HG03045 (cell line): ENCODE measurements at regions not wholly inside any gene's neighbourhood (a gene's known extent, or its start where the extent isn't known, plus 50 kb on each side); places are given as distances from the start of the nearest gene placed in this dataset.
A peak's percentile ranks its signal among the peaks of the same experiment; 100 is the strongest.

Source experiments
- ATAC-seq: cut with Tn5 transposase; IDR thresholded peaks from one replicate; pipeline ENCODE4 v1.9.1; 2021; ENCODE audit warnings: mild to moderate bottlenecking, moderate library complexity; ENCODE audit not compliant: unreplicated experiment

- ATAC-seq = no peak
These were observed 229.9 kb upstream of the MKLN1 start for GRCh38 chr7:131097662-131098376.

GRCh38 chr7:131098527-131098926 is 229.1 kb upstream of the MKLN1 start:
- no peak for ATAC-seq

- ATAC-seq = no peak
These were observed 227.2 kb upstream of the MKLN1 start for GRCh38 chr7:131100357-131101054.

DNA sequence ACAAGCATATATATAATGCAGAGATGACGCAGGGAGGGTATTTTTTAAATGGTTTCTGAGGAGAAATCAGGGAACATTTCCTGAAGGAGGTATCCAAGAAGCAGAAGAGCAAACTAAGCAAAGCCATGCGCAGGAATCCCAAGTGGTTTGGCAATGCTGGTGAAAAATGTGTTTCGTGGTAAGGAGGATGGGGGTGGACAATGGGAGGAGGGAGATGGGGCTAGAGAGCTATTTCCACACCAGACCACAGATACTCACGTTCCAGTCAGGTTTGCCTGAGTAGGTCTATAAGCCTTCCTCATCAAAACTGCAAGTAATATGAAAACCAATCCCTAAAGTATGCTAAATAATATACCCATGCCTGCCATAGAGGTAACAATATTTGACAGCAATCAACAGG is 223.7 kb upstream of the MKLN1 start:
- ATAC-seq = no peak

GRCh38 chr7:131104596-131105293 is 222.9 kb upstream of the MKLN1 start:
- ATAC-seq = no peak

DNA sequence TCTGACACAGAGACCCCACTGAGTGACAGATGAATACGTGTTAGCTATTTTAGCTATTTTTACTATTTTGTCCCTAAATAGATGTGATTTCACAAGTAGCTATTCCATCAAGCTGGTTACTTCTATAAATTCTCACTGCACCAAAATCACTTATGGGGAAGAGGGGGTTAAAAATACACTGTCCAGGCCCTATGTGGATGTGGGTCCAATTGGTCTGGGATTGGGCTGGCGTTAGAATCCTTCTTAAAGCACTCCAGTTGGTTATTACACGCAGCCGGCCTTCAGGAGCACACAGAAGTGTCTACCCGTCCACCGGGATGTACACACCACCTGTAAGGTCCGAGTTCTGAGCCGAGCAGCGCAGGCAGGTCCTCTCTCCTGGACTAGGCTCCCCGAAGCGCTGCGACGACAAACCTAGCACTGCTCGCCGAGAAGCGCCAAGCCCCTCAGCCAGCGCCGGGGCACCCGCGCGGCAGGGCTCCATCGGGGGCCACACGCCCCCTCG is 222.3 kb upstream of the MKLN1 start:
- peak; percentile 6 for ATAC-seq

- peak; percentile 53 for ATAC-seq
These were observed 221.6 kb upstream of the MKLN1 start for GRCh38 chr7:131105799-131106680.

DNA sequence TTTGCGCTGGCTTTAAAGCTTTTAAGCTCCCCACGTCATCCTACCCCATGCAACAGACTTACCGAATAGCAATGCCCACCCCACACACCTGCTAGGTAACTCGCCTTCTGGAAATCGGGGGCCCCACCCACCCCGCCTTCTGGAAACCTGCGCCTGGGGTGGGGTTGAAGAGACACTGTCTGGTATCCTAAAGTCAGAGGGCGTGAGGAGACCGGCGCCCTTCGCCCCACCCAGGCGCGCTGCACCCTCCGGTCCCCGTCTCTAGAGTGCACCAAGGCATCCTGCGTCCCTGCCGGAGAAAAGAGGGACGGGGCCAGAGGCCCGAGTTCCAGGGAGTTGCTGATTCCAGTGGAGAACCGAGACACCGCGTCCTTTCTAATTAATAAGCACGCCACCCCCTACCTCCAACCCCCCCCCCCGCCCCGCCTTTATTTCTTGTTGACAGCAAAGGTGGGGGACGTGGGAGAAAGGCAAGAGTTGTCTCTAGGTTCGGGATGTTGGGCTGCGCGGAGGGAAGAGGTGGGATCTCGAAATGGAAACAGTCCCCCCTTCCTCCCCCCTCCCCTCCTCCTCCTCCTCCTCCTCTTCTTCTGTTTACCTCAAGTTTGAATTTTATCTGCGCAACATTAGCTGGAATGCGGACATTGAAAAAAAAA is 220.9 kb upstream of the MKLN1 start:
- no peak for ATAC-seq

- ATAC-seq = peak; percentile 45
These were observed 220.1 kb upstream of the MKLN1 start for GRCh38 chr7:131107337-131108211.

- ATAC-seq = no peak
These were observed 219.3 kb upstream of the MKLN1 start for GRCh38 chr7:131108212-131108940.

- ATAC-seq = no peak
These were observed 218.5 kb upstream of the MKLN1 start for GRCh38 chr7:131109011-131109758.

DNA sequence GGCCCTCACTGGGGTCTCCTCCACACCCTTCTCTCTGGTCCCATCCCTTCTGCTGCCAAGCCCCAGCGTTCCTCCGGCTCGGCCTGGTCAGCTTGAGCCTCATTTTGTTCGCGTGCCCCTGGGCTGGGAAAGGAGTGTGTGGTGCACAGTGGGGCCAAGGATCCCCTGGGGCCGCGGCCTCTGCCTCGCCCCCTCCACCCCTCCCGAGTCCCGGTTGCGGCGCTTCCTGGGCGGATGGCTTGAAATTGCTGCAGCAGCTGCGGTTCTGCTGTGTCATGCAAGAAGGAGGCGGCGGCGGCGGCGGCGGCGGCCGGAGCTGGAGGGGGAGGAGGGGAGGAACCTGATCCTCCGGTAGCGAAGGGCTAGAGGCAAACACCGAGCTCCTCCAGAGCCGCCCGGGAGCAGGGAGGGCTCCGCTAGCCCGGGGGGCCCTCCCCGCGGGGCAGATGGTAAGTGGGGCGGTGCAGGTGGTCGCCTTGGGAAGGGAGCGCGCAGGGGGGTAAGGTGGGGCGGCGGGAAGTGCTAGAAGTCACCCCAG is 217.8 kb upstream of the MKLN1 start:
- peak; percentile 16 for ATAC-seq

DNA sequence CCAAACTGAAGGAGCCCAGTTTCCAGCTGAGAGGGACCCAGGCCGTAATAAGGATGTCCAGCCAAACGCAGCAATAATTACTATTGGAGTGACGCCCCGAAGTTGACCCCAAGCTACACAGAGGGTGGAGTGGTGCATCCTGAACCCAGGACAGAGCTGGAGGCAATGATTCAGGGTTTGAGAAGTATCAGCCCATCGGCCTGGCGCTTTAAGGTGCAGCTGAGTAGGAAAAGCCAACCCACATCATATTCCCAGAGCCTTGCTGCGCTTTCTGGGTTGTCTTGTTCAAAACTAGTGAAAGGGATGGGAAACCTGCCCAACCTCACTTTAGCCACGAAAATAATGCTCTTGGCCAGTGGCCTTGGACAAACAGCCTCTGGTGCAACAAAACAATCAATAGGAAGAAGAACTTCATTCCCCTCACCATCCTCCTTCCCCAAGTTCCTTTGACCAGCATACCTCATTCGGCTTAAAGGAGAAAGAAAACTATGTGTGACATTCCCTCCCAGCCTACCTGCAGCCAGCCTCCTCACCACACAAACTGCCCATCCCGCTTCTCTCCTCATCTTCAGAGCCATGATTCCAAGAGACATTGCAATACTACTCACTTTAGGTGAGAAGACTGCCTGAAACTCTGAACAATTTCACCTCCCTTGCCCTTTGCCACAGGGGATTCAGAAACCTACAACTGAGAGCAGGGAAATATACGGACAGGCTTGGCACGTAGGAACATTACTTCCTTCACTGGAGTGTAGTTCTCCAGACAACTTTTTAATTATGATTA is 217.2 kb upstream of the MKLN1 start:
- no peak for ATAC-seq

DNA sequence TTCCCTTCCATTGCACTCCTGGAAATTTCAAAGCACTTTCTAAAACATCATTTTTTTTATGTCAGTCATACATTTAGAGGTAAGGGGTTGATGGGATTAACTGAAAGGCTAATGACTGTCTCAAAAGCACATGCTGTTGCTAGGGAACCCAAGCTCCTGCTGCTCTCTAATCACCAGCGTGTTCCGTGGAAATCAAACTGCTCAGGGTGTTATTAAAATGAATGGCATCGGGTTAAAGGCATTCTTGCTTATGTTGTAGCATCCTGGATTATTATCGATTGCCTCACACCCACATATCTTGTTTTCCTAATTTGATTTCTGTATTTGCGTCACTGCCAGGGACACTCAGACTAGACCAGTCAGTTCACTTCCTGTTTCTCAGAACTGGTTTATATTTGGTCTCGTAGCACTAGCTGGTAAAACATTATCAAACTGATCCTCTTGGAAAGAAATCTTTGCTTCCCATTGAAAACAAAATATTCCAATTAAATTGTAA is 216.5 kb upstream of the MKLN1 start:
- ATAC-seq = no peak

DNA sequence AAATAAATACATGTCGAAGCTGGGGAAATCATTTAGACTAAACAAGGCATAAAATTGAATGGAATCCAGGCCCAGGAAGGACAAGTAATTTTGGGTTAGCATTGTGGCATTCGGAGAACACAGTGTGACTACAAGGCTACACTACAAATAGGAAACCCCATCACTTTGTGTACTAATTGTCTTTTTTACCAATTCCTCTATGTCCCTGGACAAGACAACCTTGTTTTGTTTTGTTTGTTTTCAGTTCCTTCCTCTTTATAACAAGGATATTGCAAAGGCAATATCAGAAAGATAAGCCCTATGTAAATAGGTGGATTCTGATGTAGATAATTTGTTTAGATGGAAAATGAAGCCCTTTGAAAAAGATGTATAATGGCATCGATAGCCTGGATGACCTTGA is 215.9 kb upstream of the MKLN1 start:
- ATAC-seq = no peak

GRCh38 chr7:131112431-131112830 is 215.2 kb upstream of the MKLN1 start:
- ATAC-seq = no peak

- ATAC-seq = no peak
These were observed 212.3 kb upstream of the MKLN1 start for GRCh38 chr7:131115340-131115739.
